Ishikawa (cell line): ENCODE measurements at regions not wholly inside any gene's neighbourhood (a gene's known extent, or its start where the extent isn't known, plus 50 kb on each side); places are given as distances from the start of the nearest gene placed in this dataset.

Experiments
- CEBPB ChIP-seq: IDR thresholded peaks from 2 replicates; pipeline ENCODE4 v1.6.1; 2012
- CREB1 ChIP-seq: IDR thresholded peaks from 2 replicates; pipeline ENCODE4 v1.6.1; 2012; ENCODE audit warnings: low read depth
- EGR1 ChIP-seq: IDR thresholded peaks from 2 replicates; pipeline ENCODE4 v1.6.1; 2012
- EP300 ChIP-seq: IDR thresholded peaks from 2 replicates; pipeline ENCODE4 v1.6.1; 2012; ENCODE audit warnings: borderline replicate concordance
- FOXM1 ChIP-seq: IDR thresholded peaks from 2 replicates; pipeline ENCODE4 v1.6.1; 2012; ENCODE audit warnings: low read depth, borderline replicate concordance
- NFIC ChIP-seq: IDR thresholded peaks from 2 replicates; pipeline ENCODE4 v1.6.1; 2012
- RAD21 ChIP-seq: IDR thresholded peaks from 2 replicates; pipeline ENCODE4 v1.6.1; 2012; ENCODE audit warnings: low read depth
- TAF1 ChIP-seq: IDR thresholded peaks from 2 replicates; pipeline ENCODE4 v1.6.1; 2012; ENCODE audit warnings: low read depth, mild to moderate bottlenecking
- TCF12 ChIP-seq: IDR thresholded peaks from 2 replicates; pipeline ENCODE4 v1.6.1; 2012; ENCODE audit warnings: low read depth
- TEAD4 ChIP-seq: IDR thresholded peaks from 2 replicates; pipeline ENCODE4 v1.6.1; 2012
- YY1 ChIP-seq: IDR thresholded peaks from 2 replicates; pipeline ENCODE4 v1.6.1; 2012; ENCODE audit warnings: low read depth
- ZBTB7A ChIP-seq: IDR thresholded peaks from 2 replicates; pipeline ENCODE4 v1.6.1; 2012; ENCODE audit warnings: low read depth
- TF ChIP-seq, protein P1 (sequence below): IDR thresholded peaks from 2 replicates; pipeline ENCODE4 v1.6.1; 2012
- TF ChIP-seq, protein P2 (sequence below): IDR thresholded peaks from 2 replicates; pipeline ENCODE4 v1.6.1; 2012
- TF ChIP-seq, protein P3 (sequence below): IDR thresholded peaks from 2 replicates; pipeline ENCODE4 v1.6.1; 2012; ENCODE audit warnings: low read depth, mild to moderate bottlenecking

DNA sequence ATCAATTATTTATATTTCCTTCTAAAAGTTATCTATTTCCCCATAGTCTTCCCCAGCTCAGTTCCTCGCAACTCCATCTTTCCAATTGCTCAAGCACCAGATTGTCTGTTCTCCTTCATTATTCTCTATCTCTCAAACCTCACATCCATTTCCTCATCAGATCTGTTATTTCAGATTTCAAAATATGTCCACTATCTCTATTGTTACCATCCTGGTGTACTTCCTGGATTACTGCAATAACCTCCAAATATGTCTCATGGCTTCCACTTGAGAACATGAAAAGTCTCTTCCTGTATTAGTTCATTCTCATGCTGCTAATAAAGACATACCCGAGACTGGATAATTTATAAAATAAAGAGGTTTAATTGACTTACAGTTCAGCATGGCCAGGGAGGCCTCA lies 641.7 kb upstream of the ZEB2 start:
- TF ChIP-seq FOXM1, result no peak
- no peak for TF ChIP-seq NFIC
- TF ChIP-seq ZBTB7A, result no peak
- TF ChIP-seq RAD21, result no peak
- TF ChIP-seq EP300, result no peak
- no peak for TF ChIP-seq TEAD4
- TF ChIP-seq TCF12, result no peak
- no peak for TF ChIP-seq TAF1
- TF ChIP-seq CEBPB, result no peak
- TF ChIP-seq, protein P1, sequence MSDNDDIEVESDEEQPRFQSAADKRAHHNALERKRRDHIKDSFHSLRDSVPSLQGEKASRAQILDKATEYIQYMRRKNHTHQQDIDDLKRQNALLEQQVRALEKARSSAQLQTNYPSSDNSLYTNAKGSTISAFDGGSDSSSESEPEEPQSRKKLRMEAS, result no peak
- no peak for TF ChIP-seq CREB1
- TF ChIP-seq, protein P2, sequence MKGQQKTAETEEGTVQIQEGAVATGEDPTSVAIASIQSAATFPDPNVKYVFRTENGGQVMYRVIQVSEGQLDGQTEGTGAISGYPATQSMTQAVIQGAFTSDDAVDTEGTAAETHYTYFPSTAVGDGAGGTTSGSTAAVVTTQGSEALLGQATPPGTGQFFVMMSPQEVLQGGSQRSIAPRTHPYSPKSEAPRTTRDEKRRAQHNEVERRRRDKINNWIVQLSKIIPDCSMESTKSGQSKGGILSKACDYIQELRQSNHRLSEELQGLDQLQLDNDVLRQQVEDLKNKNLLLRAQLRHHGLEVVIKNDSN, result no peak

- no peak for TF ChIP-seq TEAD4
- no peak for TF ChIP-seq NFIC
- TF ChIP-seq, protein P2, result no peak
- no peak for TF ChIP-seq EGR1
- no peak for TF ChIP-seq FOXM1
- no peak for TF ChIP-seq EP300
- no peak for TF ChIP-seq RAD21
- TF ChIP-seq TCF12, result no peak
- TF ChIP-seq, protein P3, sequence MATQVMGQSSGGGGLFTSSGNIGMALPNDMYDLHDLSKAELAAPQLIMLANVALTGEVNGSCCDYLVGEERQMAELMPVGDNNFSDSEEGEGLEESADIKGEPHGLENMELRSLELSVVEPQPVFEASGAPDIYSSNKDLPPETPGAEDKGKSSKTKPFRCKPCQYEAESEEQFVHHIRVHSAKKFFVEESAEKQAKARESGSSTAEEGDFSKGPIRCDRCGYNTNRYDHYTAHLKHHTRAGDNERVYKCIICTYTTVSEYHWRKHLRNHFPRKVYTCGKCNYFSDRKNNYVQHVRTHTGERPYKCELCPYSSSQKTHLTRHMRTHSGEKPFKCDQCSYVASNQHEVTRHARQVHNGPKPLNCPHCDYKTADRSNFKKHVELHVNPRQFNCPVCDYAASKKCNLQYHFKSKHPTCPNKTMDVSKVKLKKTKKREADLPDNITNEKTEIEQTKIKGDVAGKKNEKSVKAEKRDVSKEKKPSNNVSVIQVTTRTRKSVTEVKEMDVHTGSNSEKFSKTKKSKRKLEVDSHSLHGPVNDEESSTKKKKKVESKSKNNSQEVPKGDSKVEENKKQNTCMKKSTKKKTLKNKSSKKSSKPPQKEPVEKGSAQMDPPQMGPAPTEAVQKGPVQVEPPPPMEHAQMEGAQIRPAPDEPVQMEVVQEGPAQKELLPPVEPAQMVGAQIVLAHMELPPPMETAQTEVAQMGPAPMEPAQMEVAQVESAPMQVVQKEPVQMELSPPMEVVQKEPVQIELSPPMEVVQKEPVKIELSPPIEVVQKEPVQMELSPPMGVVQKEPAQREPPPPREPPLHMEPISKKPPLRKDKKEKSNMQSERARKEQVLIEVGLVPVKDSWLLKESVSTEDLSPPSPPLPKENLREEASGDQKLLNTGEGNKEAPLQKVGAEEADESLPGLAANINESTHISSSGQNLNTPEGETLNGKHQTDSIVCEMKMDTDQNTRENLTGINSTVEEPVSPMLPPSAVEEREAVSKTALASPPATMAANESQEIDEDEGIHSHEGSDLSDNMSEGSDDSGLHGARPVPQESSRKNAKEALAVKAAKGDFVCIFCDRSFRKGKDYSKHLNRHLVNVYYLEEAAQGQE, result no peak
- no peak for TF ChIP-seq ZBTB7A
- TF ChIP-seq, protein P1, result no peak
These were observed 640.9 kb upstream of the ZEB2 start for GRCh38 chr2:145160855-145161254.

DNA sequence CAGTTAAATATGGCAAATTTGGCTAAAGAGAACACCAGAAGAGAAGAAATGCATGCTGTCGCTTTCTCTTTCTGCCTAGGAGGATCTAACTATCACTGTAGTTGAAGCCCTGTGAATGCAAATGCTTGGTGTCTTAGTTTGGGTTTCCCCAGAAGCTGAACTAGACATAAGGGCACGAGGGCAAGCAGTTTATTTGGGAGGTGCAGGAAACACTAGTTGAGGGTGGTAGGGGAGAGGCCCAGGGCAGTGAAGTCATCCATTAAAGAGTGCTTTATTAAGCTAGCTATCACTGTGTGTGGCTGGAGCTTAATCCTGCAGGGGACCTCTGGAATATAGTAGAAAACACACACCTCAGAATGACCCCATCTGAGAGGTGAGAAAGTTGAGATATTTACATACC lies 639.8 kb upstream of the ZEB2 start:
- TF ChIP-seq ZBTB7A, result no peak
- TF ChIP-seq EGR1, result no peak
- no peak for TF ChIP-seq RAD21

GRCh38 chr2:145157741-145158591 lies 638.0 kb upstream of the ZEB2 start:
- TF ChIP-seq, protein P2, result no peak
- TF ChIP-seq, protein P3, result no peak
- TF ChIP-seq YY1 (no peak), ZBTB7A (no peak), RAD21 (no peak), TAF1 (no peak), CEBPB (no peak), CREB1 (no peak), TEAD4 (no peak), FOXM1 (no peak), TCF12 (no peak), EGR1 (no peak), EP300 (no peak), NFIC (no peak)
- TF ChIP-seq, protein P1, result no peak

DNA sequence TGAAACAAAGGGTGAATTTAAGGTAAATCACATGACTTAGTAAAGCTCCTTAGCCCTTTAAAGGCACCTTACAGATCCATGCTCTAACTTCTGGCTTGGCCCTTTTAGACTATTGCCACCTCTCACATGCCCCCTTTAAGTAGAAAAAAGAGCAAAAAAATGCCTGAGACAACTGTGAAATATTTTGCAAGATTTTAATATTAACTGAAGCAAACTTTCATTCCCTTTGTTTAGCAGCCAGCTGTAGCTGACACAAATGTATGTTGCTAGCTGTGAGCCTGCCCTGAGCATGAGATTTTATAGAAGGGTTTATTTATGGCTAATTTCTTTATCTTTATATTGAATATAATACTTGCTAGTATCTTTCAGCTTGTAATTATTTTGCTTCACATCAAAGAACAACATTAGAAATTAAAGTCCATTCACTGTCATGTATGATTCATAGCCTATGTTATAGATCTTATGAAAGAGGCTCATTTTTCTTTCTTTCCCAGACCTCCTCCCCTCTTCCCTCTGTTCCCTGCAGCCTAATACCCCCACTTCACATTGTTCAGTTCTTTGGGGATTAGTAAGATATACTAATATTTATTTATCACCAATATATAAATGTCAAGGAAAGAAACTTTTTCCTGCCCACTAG lies 637.2 kb upstream of the ZEB2 start:
- no peak for TF ChIP-seq EGR1
- no peak for TF ChIP-seq TEAD4
- TF ChIP-seq, protein P1, result no peak
- no peak for TF ChIP-seq CEBPB
- TF ChIP-seq TCF12, result no peak
- no peak for TF ChIP-seq TAF1
- TF ChIP-seq, protein P2, result no peak
- TF ChIP-seq FOXM1, result no peak
- TF ChIP-seq YY1, result no peak
- TF ChIP-seq NFIC, result no peak
